Endothelial cell of umbilical vein (primary cell): ENCODE measurements at regions not wholly inside any gene's neighbourhood (a gene's known extent, or its start where the extent isn't known, plus 50 kb on each side); places are given as distances from the start of the nearest gene placed in this dataset.

Experiments
- CTCF ChIP-seq, 2 donors: IDR thresholded peaks; 1 replicate in 1 of 2; 2 replicates in 1 of 2; pipeline ENCODE4 v1.5.1; 2011; ENCODE audit warnings: low read length in 2 of 2, mild to moderate bottlenecking in 2 of 2, moderate library complexity in 2 of 2, control low read depth in 1 of 2, inconsistent platforms in 1 of 2, low read depth in 1 of 2; ENCODE audit not compliant: insufficient read depth in 1 of 2; ENCODE audit errors: extremely low read depth in 1 of 2
- EZH2 ChIP-seq: IDR thresholded peaks from 2 replicates; pipeline ENCODE4 v1.6.1; 2012; ENCODE audit warnings: borderline replicate concordance, low read depth, mild to moderate bottlenecking, moderate library complexity, low read length, inconsistent platforms; ENCODE audit not compliant: severe bottlenecking
- FOS ChIP-seq: IDR thresholded peaks from 2 replicates; pipeline ENCODE4 v1.6.1; 2011; ENCODE audit warnings: mild to moderate bottlenecking, low read length, moderate library complexity, borderline replicate concordance; ENCODE audit not compliant: insufficient read depth
- JUN ChIP-seq: IDR thresholded peaks from 2 replicates; pipeline ENCODE4 v1.6.1; 2011; ENCODE audit warnings: borderline replicate concordance, low read depth; ENCODE audit not compliant: insufficient read length, insufficient read depth
- MAX ChIP-seq: IDR thresholded peaks from 2 replicates; pipeline ENCODE4 v1.6.1; 2011; ENCODE audit not compliant: insufficient read depth, insufficient read length
- POLR2A ChIP-seq: IDR thresholded peaks from 2 replicates; pipeline ENCODE4 v1.6.1; 2012; ENCODE audit warnings: low read depth, mild to moderate bottlenecking, control low read depth, low read length
- POLR2AphosphoS5 ChIP-seq: IDR thresholded peaks from 2 replicates; pipeline ENCODE4 v1.6.1; 2012; ENCODE audit warnings: low read depth, mild to moderate bottlenecking, control low read depth, low read length, moderate library complexity; ENCODE audit not compliant: insufficient read depth

DNA sequence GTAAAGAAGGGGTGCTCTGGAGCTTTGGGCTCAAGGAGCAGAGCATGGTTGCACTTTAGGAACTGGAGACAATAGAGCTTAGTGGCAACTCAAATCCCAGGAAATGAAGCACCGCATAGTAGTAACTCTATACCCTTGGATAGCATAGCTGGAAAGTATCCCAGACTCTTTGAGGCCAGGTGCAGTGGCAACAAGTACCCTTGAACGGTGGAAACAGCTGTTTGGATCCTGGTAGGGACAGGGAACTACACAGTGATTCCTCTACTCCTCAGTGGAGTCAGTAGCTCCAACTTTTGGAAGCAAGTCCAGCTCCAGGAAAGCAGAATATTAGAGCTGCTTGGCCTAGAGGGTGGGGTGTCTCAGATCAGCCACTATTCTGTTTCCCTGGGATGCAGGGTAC lies 129.0 kb upstream of the WSCD2 start:
- TF ChIP-seq CTCF (IDR thresholded peaks at IDR 0.05; ENCODE audit: extremely low read depth in 1 of 2, insufficient read depth in 1 of 2, low read depth in 1 of 2, low read length in 2 of 2) (no peak), POLR2AphosphoS5 (no peak), POLR2A (no peak), FOS (no peak), MAX (no peak), EZH2 (no peak), JUN (no peak)
